OCI-M1 (cell line): ENCODE measurements at regions not wholly inside any gene's neighbourhood (a gene's known extent, or its start where the extent isn't known, plus 50 kb on each side); places are given as distances from the start of the nearest gene placed in this dataset.

Experiments
- DNase-seq: peaks from one replicate; lab custom pipeline; 2025; lab: John Stamatoyannopoulos, UW

- DNase-seq = no peak
These were observed 178.6 kb upstream of the RBMS1 start for GRCh38 chr2:160672211-160672610.

GRCh38 chr2:160674146-160674750 is 180.6 kb upstream of the RBMS1 start:
- no peak for DNase-seq

- DNase-seq = no peak
These were observed 186.1 kb upstream of the RBMS1 start for GRCh38 chr2:160679686-160680085.

GRCh38 chr2:160680294-160680693 is 186.7 kb upstream of the RBMS1 start:
- DNase-seq = no peak

GRCh38 chr2:160680974-160681373 is 187.4 kb upstream of the RBMS1 start:
- no peak for DNase-seq

GRCh38 chr2:160683206-160683605 is 189.6 kb upstream of the RBMS1 start:
- DNase-seq = no peak

GRCh38 chr2:160687629-160688028 is 194.0 kb upstream of the RBMS1 start:
- no peak for DNase-seq

- DNase-seq = no peak
These were observed 195.8 kb upstream of the RBMS1 start for GRCh38 chr2:160689441-160689840.

GRCh38 chr2:160694221-160694620 is 200.6 kb upstream of the RBMS1 start:
- DNase-seq = no peak

- DNase-seq = no peak
These were observed 201.0 kb upstream of the RBMS1 start for GRCh38 chr2:160694631-160695030.

- no peak for DNase-seq
These were observed 201.9 kb upstream of the RBMS1 start for GRCh38 chr2:160695402-160696086.

- no peak for DNase-seq
These were observed 202.5 kb upstream of the RBMS1 start for GRCh38 chr2:160696087-160696452.

- DNase-seq = no peak
These were observed 204.2 kb upstream of the RBMS1 start for GRCh38 chr2:160697817-160698216.

- DNase-seq = no peak
These were observed 206.6 kb upstream of the RBMS1 start for GRCh38 chr2:160700021-160700814.

GRCh38 chr2:160701822-160702221 is 208.2 kb upstream of the RBMS1 start:
- DNase-seq = no peak

- no peak for DNase-seq
These were observed 209.1 kb upstream of the RBMS1 start for GRCh38 chr2:160702754-160703153.

GRCh38 chr2:160703648-160704585 is 210.3 kb upstream of the RBMS1 start:
- peak; percentile 4 for DNase-seq

GRCh38 chr2:160715428-160715827 is 221.8 kb upstream of the RBMS1 start:
- no peak for DNase-seq

- DNase-seq = no peak
These were observed 225.5 kb upstream of the RBMS1 start for GRCh38 chr2:160719116-160719515.

GRCh38 chr2:160720098-160720497 is 226.5 kb upstream of the RBMS1 start:
- no peak for DNase-seq

- DNase-seq = no peak
These were observed 227.8 kb upstream of the RBMS1 start for GRCh38 chr2:160721089-160722040.
